ENCODE measurements at regions not wholly inside any gene's neighbourhood (a gene's known extent, or its start where the extent isn't known, plus 50 kb on each side); places are given as distances from the start of the nearest gene placed in this dataset.
"Not testable (repeated sequence)": the region's sequence is repeated elsewhere in the genome, so short reads cannot be mapped to it uniquely, and the experiment has no call there.

DNA sequence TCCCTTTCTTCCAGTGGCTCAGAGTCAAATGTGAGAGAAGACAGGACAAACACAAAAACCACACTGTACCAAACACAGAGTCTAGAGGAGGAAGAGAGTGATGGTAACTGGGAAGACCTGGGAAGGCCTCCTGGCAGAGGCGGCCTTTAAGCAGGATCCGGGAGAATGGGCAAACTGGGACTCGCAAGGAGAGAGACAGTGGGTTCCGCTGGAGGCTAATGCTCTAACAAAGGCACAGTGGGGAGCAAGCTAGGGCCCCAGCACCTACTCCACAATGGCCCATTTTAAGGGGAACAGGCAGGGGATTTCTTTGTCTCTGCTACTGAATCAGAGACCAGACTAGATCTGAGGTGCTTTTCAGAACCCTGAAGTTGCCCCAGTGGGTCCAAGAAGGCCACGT, 81.4 kb upstream of the HES1 start:
- H3K4me3 ChIP-seq (ENCODE audit: low read depth, low read length) = no peak overlapping the region
- no peak for DNase-seq (ENCODE audit: low read depth)
- no peak for TF ChIP-seq CTCF (IDR thresholded peaks at IDR 0.05; ENCODE audit: control insufficient read depth, extremely low read depth, insufficient read depth)

DNA sequence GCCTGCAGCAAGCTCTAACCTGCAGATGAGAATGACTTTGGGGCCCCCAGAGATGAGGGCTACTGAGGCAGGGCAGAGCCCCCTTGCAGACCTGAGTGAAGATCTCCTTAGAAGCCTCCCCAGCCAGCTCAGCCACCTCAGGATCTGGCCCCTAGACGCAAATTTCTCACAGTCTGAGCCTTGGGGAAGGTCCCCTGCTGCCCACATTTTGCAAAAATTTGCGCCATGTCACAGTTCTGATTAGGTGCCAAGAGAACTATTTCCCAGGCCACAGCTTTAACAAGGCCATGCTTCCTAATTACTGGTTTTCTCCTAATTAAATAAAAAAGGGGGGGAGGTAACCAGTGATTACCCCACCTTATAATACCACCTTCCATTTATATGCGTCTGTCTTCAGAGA, 81.0 kb upstream of the HES1 start:
- no peak for DNase-seq (ENCODE audit: low read depth)
- TF ChIP-seq CTCF (IDR thresholded peaks at IDR 0.05; ENCODE audit: control insufficient read depth, extremely low read depth, insufficient read depth) = no peak
- no peak overlapping the region for H3K4me3 ChIP-seq (ENCODE audit: low read depth, low read length)

DNA sequence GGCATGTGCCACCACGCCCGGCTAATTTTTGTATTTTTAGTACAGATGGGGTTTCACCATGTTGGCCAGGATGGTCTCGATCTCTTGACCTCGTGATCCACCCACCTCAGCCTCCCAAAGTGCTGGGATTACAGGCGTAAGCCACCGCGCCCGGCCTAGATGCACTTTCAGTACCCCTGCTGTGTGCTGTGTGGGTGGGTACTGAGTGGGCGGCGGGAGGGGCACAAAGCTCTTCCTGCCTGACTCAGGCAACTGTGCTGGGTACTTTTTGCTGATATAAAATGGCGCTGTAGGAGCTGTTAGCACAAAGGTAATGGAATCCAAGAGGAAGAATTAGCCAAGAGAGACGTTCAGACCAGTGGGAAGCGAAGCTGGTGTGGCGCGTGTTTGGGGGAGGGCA, 79.6 kb upstream of the HES1 start:
- DNase-seq (ENCODE audit: low read depth) = not testable (repeated sequence)

GRCh38 chr3:194056731-194057415, 79.1 kb upstream of the HES1 start:
- TF ChIP-seq CTCF (IDR thresholded peaks at IDR 0.05; ENCODE audit: control insufficient read depth, extremely low read depth, insufficient read depth) = no peak
- H3K4me3 ChIP-seq (ENCODE audit: low read depth, low read length) = no peak overlapping the region

More for the DNA sequence above, 79.6 kb upstream of the HES1 start:
- not testable (repeated sequence) for H3K4me3 ChIP-seq (ENCODE audit: low read depth, low read length)

DNA sequence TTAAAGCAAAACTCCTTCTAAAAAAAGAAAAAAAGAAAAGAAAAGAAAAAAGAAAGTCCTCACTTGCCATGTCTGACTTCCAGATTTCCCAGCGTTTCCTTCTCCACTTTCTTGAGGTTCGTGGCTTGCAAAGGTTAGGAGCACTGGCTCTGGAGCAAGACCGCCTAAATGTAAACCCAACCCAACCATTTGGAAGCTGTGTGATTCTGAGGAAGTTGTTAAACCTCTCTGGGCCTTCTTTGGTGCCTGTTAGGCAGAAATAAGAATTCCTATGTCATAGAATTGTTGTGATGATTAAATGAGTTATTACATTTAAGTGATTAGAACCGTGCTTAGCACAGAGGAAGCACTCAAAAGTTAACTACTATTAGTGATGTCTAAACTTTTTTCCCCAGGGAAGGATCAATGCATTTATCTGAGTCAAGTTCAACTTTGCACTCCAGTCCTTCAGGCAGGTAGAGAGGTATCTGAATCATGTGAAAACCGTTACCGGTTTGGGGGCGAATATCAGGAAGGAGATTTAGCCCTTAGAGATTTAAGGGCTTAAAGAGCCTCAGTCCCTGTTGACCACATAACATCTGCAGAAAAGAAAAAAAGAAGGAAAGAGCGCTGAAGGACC, 78.3 kb upstream of the HES1 start:
- DNase-seq (ENCODE audit: low read depth) = no peak
- no peak overlapping the region for H3K4me3 ChIP-seq (ENCODE audit: low read depth, low read length)
- no peak for TF ChIP-seq CTCF (IDR thresholded peaks at IDR 0.05; ENCODE audit: control insufficient read depth, extremely low read depth, insufficient read depth)

More at GRCh38 chr3:194056731-194057415, 79.1 kb upstream of the HES1 start:
- DNase-seq (ENCODE audit: low read depth) = peak; percentile 50

GRCh38 chr3:194058189-194058571, 77.8 kb upstream of the HES1 start:
- TF ChIP-seq CTCF (IDR thresholded peaks at IDR 0.05; ENCODE audit: control insufficient read depth, extremely low read depth, insufficient read depth) = no peak
- no peak overlapping the region for H3K4me3 ChIP-seq (ENCODE audit: low read depth, low read length)
- no peak for DNase-seq (ENCODE audit: low read depth)

- no peak overlapping the region for H3K4me3 ChIP-seq (ENCODE audit: low read depth, low read length)
- no peak for DNase-seq (ENCODE audit: low read depth)
- TF ChIP-seq CTCF (IDR thresholded peaks at IDR 0.05; ENCODE audit: control insufficient read depth, extremely low read depth, insufficient read depth) = no peak
Observed at GRCh38 chr3:194058753-194059152, 77.2 kb upstream of the HES1 start.

Measured in LNCaP clone FGC (cell line).